H1 (cell line): ENCODE measurements at regions not wholly inside any gene's neighbourhood (a gene's known extent, or its start where the extent isn't known, plus 50 kb on each side); places are given as distances from the start of the nearest gene placed in this dataset.

Experiments used
- BCL11A ChIP-seq, 2 experiments: IDR thresholded peaks; one replicate each; pipeline ENCODE4 v1.6.1; 2011; ENCODE audit warnings: low read depth in 2 of 2, low read length in 2 of 2, mild to moderate bottlenecking in 2 of 2
- BRCA1 ChIP-seq: IDR thresholded peaks from 2 replicates; pipeline ENCODE4 v1.6.1; 2012; ENCODE audit warnings: low read depth, low read length, improper control_type of control experiment
- CBX8 ChIP-seq: fragments of 300-800, 300-1000 bp; sonication (generic); IDR thresholded peaks from 2 replicates; pipeline ENCODE4 v1.7.1; 2016; ENCODE audit warnings: low read depth, low read length, borderline replicate concordance
- CHD2 ChIP-seq: IDR thresholded peaks from 2 replicates; pipeline ENCODE4 v1.6.1; 2012; ENCODE audit warnings: low read length, improper control_type of control experiment
- CTCF ChIP-seq, 3 experiments: IDR thresholded peaks; 1 replicate in 2 of 3; 2 replicates in 1 of 3; pipeline versions ENCODE4 v1.5.1 to v1.6.1; 2011; ENCODE audit warnings: low read length in 3 of 3, mild to moderate bottlenecking in 3 of 3, inconsistent platforms in 2 of 3, low read depth in 1 of 3, moderate library complexity in 1 of 3; ENCODE audit not compliant: insufficient read depth in 1 of 3; ENCODE audit errors: control extremely low read depth in 1 of 3
- EP300 ChIP-seq, 2 experiments: IDR thresholded peaks; 1 replicate in 1 of 2; 2 replicates in 1 of 2; pipeline ENCODE4 v1.6.1; 2011 to 2012; ENCODE audit warnings: low read depth in 2 of 2, low read length in 2 of 2, mild to moderate bottlenecking in 2 of 2, borderline replicate concordance in 1 of 2, inconsistent platforms in 1 of 2, moderate library complexity in 1 of 2
- EZH2 ChIP-seq: fragments of 200-600 bp; sonication (generic); IDR thresholded peaks from 2 replicates; pipeline ENCODE4 v1.7.1; 2012; ENCODE audit warnings: low read depth, mild to moderate bottlenecking, moderate library complexity, low read length, inconsistent platforms; ENCODE audit not compliant: severe bottlenecking
- JUN ChIP-seq: IDR thresholded peaks from 2 replicates; pipeline ENCODE4 v1.6.1; 2011; ENCODE audit warnings: low read depth, mild to moderate bottlenecking, improper control_type of control experiment, low read length
- JUND ChIP-seq: IDR thresholded peaks from 2 replicates; pipeline ENCODE4 v1.6.1; 2011; ENCODE audit warnings: mild to moderate bottlenecking, improper control_type of control experiment, low read length
- MAX ChIP-seq: IDR thresholded peaks from 2 replicates; pipeline ENCODE4 v1.6.1; 2012; ENCODE audit warnings: inconsistent platforms
- NRF1 ChIP-seq: IDR thresholded peaks from 2 replicates; pipeline ENCODE4 v1.6.1; 2011; ENCODE audit warnings: mild to moderate bottlenecking, low read depth, low read length, improper control_type of control experiment
- POLR2A ChIP-seq, 2 experiments: IDR thresholded peaks; 1 replicate in 1 of 2; 2 replicates in 1 of 2; pipeline ENCODE4 v1.6.1; 2011; ENCODE audit warnings: low read depth in 2 of 2, low read length in 2 of 2, mild to moderate bottlenecking in 2 of 2; ENCODE audit errors: control extremely low read depth in 1 of 2
- USF2 ChIP-seq: IDR thresholded peaks from 2 replicates; pipeline ENCODE4 v1.6.1; 2011; ENCODE audit warnings: low read length, improper control_type of control experiment

GRCh38 chr12:19967001-19967400 lies 401.3 kb upstream of the PDE3A start:
- TF ChIP-seq MAX (no peak), BCL11A (IDR thresholded peaks at IDR 0.05; ENCODE audit: low read depth in 2 of 2, low read length in 2 of 2) (no peak), CHD2 (no peak), POLR2A (IDR thresholded peaks at IDR 0.05; ENCODE audit: control extremely low read depth in 1 of 2, low read depth in 2 of 2, low read length in 2 of 2) (no peak), EP300 (IDR thresholded peaks at IDR 0.05; ENCODE audit: borderline replicate concordance in 1 of 2, low read depth in 2 of 2, low read length in 2 of 2) (no peak), NRF1 (no peak), CBX8 (no peak), JUND (no peak), BRCA1 (no peak), EZH2 (no peak), CTCF (IDR thresholded peaks at IDR 0.05; ENCODE audit: control extremely low read depth in 1 of 3, insufficient read depth in 1 of 3, low read depth in 1 of 3, low read length in 3 of 3) (no peak), JUN (no peak), USF2 (no peak)
